ENCODE measurements at regions not wholly inside any gene's neighbourhood (a gene's known extent, or its start where the extent isn't known, plus 50 kb on each side); places are given as distances from the start of the nearest gene placed in this dataset.

DNA sequence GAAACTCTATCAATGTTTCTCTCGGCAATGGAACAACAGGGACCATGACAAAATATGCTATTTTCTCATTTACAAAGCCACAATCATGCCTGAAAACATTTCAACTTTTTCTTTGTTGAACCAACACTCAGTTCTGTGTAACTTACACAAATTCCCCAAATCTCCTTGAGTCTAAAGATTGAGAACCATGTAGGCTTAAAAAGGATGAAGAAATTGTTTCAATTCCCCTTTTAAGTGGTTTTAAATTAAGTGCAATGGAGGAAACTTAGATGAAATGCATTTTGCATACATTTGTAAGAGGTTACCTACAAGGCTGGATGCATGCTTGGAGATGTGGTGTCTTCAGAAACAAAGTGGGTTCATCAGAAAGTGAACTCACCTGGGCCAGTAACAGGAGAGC is 566.4 kb upstream of the CDH11 start:
- no peak for TF ChIP-seq CTCF (IDR thresholded peaks at IDR 0.05; ENCODE audit: unreplicated experiment)
- Mint-ChIP-seq H3K9me3 (peaks cover 3% of the 10 kb centered on the region), H3K4me3 (no peak overlapping the region), H3K4me1 (peaks cover 5% of the 10 kb centered on the region), H3K27ac (no peak overlapping the region), H3K36me3 (no peaks in the 10 kb centered on the region), H3K27me3 (ENCODE audit: low read depth) (no peaks in the 10 kb centered on the region)
- no peak for DNase-seq (ENCODE audit: low spot score in 2 of 2, unreplicated experiment in 2 of 2)

- H3K27me3 Mint-ChIP-seq (ENCODE audit: low read depth), result no peaks in the 10 kb centered on the region
- H3K4me3 Mint-ChIP-seq, result no peak overlapping the region
- H3K4me1 Mint-ChIP-seq, result peaks cover 19% of the 10 kb centered on the region
- DNase-seq (ENCODE audit: low spot score in 2 of 2, unreplicated experiment in 2 of 2), result no peak
- TF ChIP-seq CTCF (IDR thresholded peaks at IDR 0.05; ENCODE audit: unreplicated experiment), result no peak
- H3K9me3 Mint-ChIP-seq, result peaks cover 3% of the 10 kb centered on the region
- H3K27ac Mint-ChIP-seq, result no peak overlapping the region
- H3K36me3 Mint-ChIP-seq, result no peaks in the 10 kb centered on the region
These were observed 562.4 kb upstream of the CDH11 start for GRCh38 chr16:65684230-65684629.

GRCh38 chr16:65681406-65681805 is 559.5 kb upstream of the CDH11 start:
- H3K36me3 Mint-ChIP-seq, result no peaks in the 10 kb centered on the region
- peaks cover 19% of the 10 kb centered on the region for H3K4me1 Mint-ChIP-seq
- no peaks in the 10 kb centered on the region for H3K27me3 Mint-ChIP-seq (ENCODE audit: low read depth)
- H3K27ac Mint-ChIP-seq, result peak overlapping the region; percentile 61
- peaks cover 3% of the 10 kb centered on the region for H3K9me3 Mint-ChIP-seq
- DNase-seq (ENCODE audit: low spot score in 2 of 2, unreplicated experiment in 2 of 2), result no peak
- TF ChIP-seq CTCF (IDR thresholded peaks at IDR 0.05; ENCODE audit: unreplicated experiment), result no peak
- H3K4me3 Mint-ChIP-seq, result no peak overlapping the region

- Mint-ChIP-seq H3K27me3 (ENCODE audit: low read depth) (no peaks in the 10 kb centered on the region), H3K4me1 (peaks cover 19% of the 10 kb centered on the region), H3K9me3 (peaks cover 3% of the 10 kb centered on the region), H3K4me3 (no peak overlapping the region), H3K27ac (no peak overlapping the region), H3K36me3 (no peaks in the 10 kb centered on the region)
- no peak for TF ChIP-seq CTCF (IDR thresholded peaks at IDR 0.05; ENCODE audit: unreplicated experiment)
- DNase-seq (ENCODE audit: low spot score in 2 of 2, unreplicated experiment in 2 of 2), result no peak
These were observed 557.9 kb upstream of the CDH11 start for GRCh38 chr16:65679785-65680184.

DNA sequence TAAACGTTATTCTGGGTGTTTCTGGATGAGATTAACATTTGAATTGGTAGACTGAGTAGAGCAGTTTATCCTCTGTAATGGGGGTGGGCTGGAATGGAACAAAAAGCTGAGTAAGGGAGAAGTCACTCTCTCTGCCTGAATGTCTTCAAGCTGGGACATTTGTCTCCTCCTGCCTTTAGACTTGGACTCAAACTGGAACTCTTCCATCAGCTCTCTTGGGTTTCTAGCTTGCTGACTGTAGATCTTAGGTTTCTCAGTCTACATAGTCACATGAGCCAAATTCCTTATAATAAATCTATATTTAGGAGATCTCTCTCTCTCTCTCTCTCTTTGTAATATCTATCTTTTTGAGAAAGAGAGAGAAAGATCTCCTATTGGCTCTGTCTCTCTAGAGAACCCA is 553.3 kb upstream of the CDH11 start:
- Mint-ChIP-seq H3K4me3 (no peak overlapping the region), H3K4me1 (peaks cover 27% of the 10 kb centered on the region), H3K27ac (no peak overlapping the region), H3K27me3 (ENCODE audit: low read depth) (peaks cover 4% of the 10 kb centered on the region), H3K36me3 (no peaks in the 10 kb centered on the region), H3K9me3 (no peaks in the 10 kb centered on the region)
- DNase-seq (ENCODE audit: low spot score in 2 of 2, unreplicated experiment in 2 of 2), result no peak
- TF ChIP-seq CTCF (IDR thresholded peaks at IDR 0.05; ENCODE audit: unreplicated experiment), result no peak

DNA sequence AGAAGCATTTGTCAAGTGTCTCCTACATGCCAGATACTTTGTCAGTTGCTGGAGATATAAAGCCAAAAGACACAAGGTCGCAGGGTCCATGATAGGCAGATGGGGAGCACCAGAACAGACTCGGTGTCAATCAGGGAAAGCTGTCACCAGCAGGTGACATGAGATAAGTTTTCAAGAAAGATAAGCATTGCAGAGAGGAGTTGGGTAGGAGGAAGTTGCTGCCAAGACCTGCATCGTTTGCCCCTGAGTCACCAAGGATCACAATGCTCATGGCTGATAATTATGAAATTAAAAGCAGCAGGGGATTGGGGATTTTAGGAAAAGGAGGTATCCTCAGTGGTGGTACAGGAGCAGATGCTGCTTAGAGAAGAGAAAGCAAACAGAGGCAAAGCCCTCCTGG is 551.1 kb upstream of the CDH11 start:
- TF ChIP-seq CTCF (IDR thresholded peaks at IDR 0.05; ENCODE audit: unreplicated experiment), result no peak
- no peaks in the 10 kb centered on the region for H3K36me3 Mint-ChIP-seq

More for the DNA sequence above, 551.1 kb upstream of the CDH11 start:
- Mint-ChIP-seq H3K27ac (no peak overlapping the region), H3K4me3 (no peak overlapping the region), H3K4me1 (peaks cover 24% of the 10 kb centered on the region), H3K27me3 (ENCODE audit: low read depth) (peaks cover 12% of the 10 kb centered on the region), H3K9me3 (no peaks in the 10 kb centered on the region)
- DNase-seq (ENCODE audit: low spot score in 2 of 2, unreplicated experiment in 2 of 2), result no peak

Data from mesothelial cell of epicardium (in vitro differentiated cells).